Caco-2 (cell line): ENCODE measurements at regions not wholly inside any gene's neighbourhood (a gene's known extent, or its start where the extent isn't known, plus 50 kb on each side); places are given as distances from the start of the nearest gene placed in this dataset.

Experiments
- BruUV-seq: library from RNA; stranded (reverse); fragments of 400-500 nt; replicated peaks from 2 replicates; lab custom pipeline; 2021; lab: Mats Ljungman, UMichigan
- CTCF ChIA-PET: fragments of 300-600 bp; sonication (Branson Sonifier 250); formaldehyde crosslinking; loops from one replicate; lab custom pipeline; 2022; ENCODE audit warnings: antibody characterized with exemption; lab: Charles Lee
- POLR2A ChIA-PET: fragments of 300-600 bp; sonication (Branson Sonifier 250); formaldehyde crosslinking; loops from one replicate; lab custom pipeline; 2022; ENCODE audit warnings: antibody characterized with exemption; lab: Charles Lee
- DNase-seq, 2 experiments: peaks; one replicate each; pipeline versions ENCODE4 v3.0.0 to v3.0.0-alpha.2; 2020 to 2022
- H3K27me3 ChIP-seq: replicated peaks from 2 replicates; pipeline ENCODE4 v1.6.0; 2011; ENCODE audit warnings: low read length; ENCODE audit not compliant: control insufficient read depth, insufficient read depth
- H3K36me3 ChIP-seq: 2 replicates; pipeline ENCODE4 v1.5.1; 2011; ENCODE audit warnings: low read length; ENCODE audit not compliant: control insufficient read depth, insufficient read depth
- H3K4me1 ChIP-seq: fragments of 250-450 bp; sonication (Bioruptor Pico); 2 replicates; pipeline ENCODE4 v1.5.1; 2020; ENCODE audit warnings: mild to moderate bottlenecking
- H3K4me3 ChIP-seq: 2 replicates; pipeline ENCODE4 v1.5.1; 2011; ENCODE audit warnings: low read depth, mild to moderate bottlenecking, control low read depth, low read length
- H3K9me3 ChIP-seq: fragments of 250-450 bp; sonication (Bioruptor Pico); 2 replicates; pipeline ENCODE4 v1.5.1; 2020; ENCODE audit warnings: mild to moderate bottlenecking, moderate library complexity
- H3K27ac Mint-ChIP-seq: one replicate; pipeline ENCODE4 v1.8.0; 2022; ENCODE audit warnings: mixed read lengths; ENCODE audit not compliant: unreplicated experiment
- H3K27me3 Mint-ChIP-seq: one replicate; pipeline ENCODE4 v1.8.0; 2022; ENCODE audit warnings: mixed read lengths; ENCODE audit not compliant: insufficient read depth, unreplicated experiment
- H3K36me3 Mint-ChIP-seq: one replicate; pipeline ENCODE4 v1.8.0; 2022; ENCODE audit warnings: mild to moderate bottlenecking, mixed read lengths; ENCODE audit not compliant: insufficient read depth, unreplicated experiment
- H3K4me1 Mint-ChIP-seq: one replicate; pipeline ENCODE4 v1.8.0; 2022; ENCODE audit warnings: low read depth, mixed read lengths; ENCODE audit not compliant: unreplicated experiment
- H3K4me3 Mint-ChIP-seq: one replicate; pipeline ENCODE4 v1.8.0; 2022; ENCODE audit warnings: mild to moderate bottlenecking, moderate library complexity, mixed read lengths; ENCODE audit not compliant: unreplicated experiment
- H3K9me3 Mint-ChIP-seq: one replicate; pipeline ENCODE4 v1.8.0; 2022; ENCODE audit warnings: mixed read lengths; ENCODE audit not compliant: unreplicated experiment
- intact Hi-C: fragments of 100-400 bp; cut with micrococcal nuclease; formaldehyde crosslinking; loops from one replicate; pipeline ENCODE4 v1.10.0; 2022; ENCODE audit not compliant: unreplicated experiment
- TF ChIP-seq, protein P1 (sequence below), 2 experiments: fragments of 200-600 bp in 1 of 2; IDR thresholded peaks; 1 replicate in 1 of 2; 2 replicates in 1 of 2; pipeline versions ENCODE4 v1.5.1 to v1.8.0; 2011 to 2022; ENCODE audit warnings: antibody characterized with exemption in 1 of 2, control low read depth in 1 of 2, inconsistent platforms in 1 of 2, low read depth in 1 of 2, low read length in 1 of 2, mild to moderate bottlenecking in 1 of 2, moderate library complexity in 1 of 2; ENCODE audit not compliant: insufficient read depth in 1 of 2, severe bottlenecking in 1 of 2, unreplicated experiment in 1 of 2

- no peaks in the 10 kb centered on the region for H3K4me1 Mint-ChIP-seq
- H3K27ac Mint-ChIP-seq: no peak overlapping the region
- CTCF ChIA-PET: no interaction called here
- Histone ChIP-seq H3K9me3 (0 out of 2 replicates have a peak, but pooled peaks cover 3% of the 10 kb centered on the region), H3K4me1 (no peaks in the 10 kb centered on the region), H3K36me3 (no peaks in the 10 kb centered on the region), H3K4me3 (no peak overlapping the region), H3K27me3 (no peaks in the 10 kb centered on the region)
- BruUV-seq: no TSS peak
- intact Hi-C loops: no loop called here
- H3K36me3 Mint-ChIP-seq: no peaks in the 10 kb centered on the region
- POLR2A ChIA-PET: no interaction called here
- TF ChIP-seq, protein P1, sequence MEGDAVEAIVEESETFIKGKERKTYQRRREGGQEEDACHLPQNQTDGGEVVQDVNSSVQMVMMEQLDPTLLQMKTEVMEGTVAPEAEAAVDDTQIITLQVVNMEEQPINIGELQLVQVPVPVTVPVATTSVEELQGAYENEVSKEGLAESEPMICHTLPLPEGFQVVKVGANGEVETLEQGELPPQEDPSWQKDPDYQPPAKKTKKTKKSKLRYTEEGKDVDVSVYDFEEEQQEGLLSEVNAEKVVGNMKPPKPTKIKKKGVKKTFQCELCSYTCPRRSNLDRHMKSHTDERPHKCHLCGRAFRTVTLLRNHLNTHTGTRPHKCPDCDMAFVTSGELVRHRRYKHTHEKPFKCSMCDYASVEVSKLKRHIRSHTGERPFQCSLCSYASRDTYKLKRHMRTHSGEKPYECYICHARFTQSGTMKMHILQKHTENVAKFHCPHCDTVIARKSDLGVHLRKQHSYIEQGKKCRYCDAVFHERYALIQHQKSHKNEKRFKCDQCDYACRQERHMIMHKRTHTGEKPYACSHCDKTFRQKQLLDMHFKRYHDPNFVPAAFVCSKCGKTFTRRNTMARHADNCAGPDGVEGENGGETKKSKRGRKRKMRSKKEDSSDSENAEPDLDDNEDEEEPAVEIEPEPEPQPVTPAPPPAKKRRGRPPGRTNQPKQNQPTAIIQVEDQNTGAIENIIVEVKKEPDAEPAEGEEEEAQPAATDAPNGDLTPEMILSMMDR (IDR thresholded peaks at IDR 0.05; ENCODE audit: insufficient read depth in 1 of 2, low read depth in 1 of 2, low read length in 1 of 2, severe bottlenecking in 1 of 2, unreplicated experiment in 1 of 2): no peak
- no peak overlapping the region for H3K4me3 Mint-ChIP-seq
- no peaks in the 10 kb centered on the region for H3K9me3 Mint-ChIP-seq
- no peaks in the 10 kb centered on the region for H3K27me3 Mint-ChIP-seq
- DNase-seq: no peak
These were observed 211.9 kb downstream of the HAO1 start for GRCh38 chr20:7728338-7728737.

DNA sequence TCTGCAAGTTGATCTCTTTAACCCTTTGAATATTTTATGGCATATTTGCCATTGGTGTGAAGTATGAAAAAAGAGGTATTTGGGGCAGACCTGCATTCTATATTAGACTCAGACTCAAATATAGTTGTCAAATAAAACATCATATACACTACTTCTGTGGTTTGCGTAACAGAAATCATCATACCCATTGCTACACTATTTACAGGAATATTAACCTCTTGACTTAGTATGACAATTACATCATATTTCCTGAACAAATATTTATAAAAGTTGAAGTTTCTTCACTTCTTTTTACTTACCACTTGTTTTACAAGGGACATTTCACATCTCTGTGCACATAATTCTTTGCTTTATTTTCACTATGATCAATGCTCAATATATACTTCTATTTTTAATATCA is 206.0 kb downstream of the HAO1 start:
- no peaks in the 10 kb centered on the region for H3K4me1 Mint-ChIP-seq
- no peaks in the 10 kb centered on the region for H3K36me3 ChIP-seq
- intact Hi-C loops: no loop called here
- no peak overlapping the region for H3K4me3 Mint-ChIP-seq
- TF ChIP-seq, protein P1 (IDR thresholded peaks at IDR 0.05; ENCODE audit: insufficient read depth in 1 of 2, low read depth in 1 of 2, low read length in 1 of 2, severe bottlenecking in 1 of 2, unreplicated experiment in 1 of 2): no peak
- no TSS peak for BruUV-seq
- ChIA-PET POLR2A (no interaction called here), CTCF (no interaction called here)
- no peaks in the 10 kb centered on the region for H3K9me3 ChIP-seq
- no peak overlapping the region for H3K27ac Mint-ChIP-seq
- DNase-seq: no peak
- H3K9me3 Mint-ChIP-seq: no peaks in the 10 kb centered on the region
- H3K36me3 Mint-ChIP-seq: no peaks in the 10 kb centered on the region
- H3K27me3 Mint-ChIP-seq: no peaks in the 10 kb centered on the region
- H3K4me1 ChIP-seq: no peaks in the 10 kb centered on the region
- H3K4me3 ChIP-seq: no peak overlapping the region
- no peaks in the 10 kb centered on the region for H3K27me3 ChIP-seq

DNA sequence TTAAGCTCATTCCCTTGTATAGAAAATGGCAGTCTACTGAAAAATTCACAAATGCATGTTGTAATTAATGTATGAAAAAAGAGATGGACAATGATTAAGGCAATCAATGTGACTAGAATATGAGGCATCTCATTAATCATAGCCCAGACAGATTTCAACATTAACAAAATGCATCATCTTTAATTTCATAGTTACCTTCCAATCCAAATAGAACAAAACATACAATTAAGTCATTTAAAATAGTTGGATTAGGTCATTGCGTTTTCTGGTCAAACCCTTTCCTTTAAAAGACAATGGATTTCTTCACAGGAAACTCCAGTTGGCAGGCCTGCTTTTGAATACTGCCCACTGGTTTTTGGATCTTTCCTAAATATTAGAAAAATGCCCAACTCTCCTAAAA is 203.9 kb downstream of the HAO1 start:
- Mint-ChIP-seq H3K9me3 (no peaks in the 10 kb centered on the region), H3K27ac (no peak overlapping the region), H3K4me3 (no peak overlapping the region), H3K27me3 (no peaks in the 10 kb centered on the region), H3K36me3 (no peaks in the 10 kb centered on the region), H3K4me1 (no peaks in the 10 kb centered on the region)
- no TSS peak for BruUV-seq
- intact Hi-C loops: no loop called here
- Histone ChIP-seq H3K4me1 (no peaks in the 10 kb centered on the region), H3K27me3 (no peaks in the 10 kb centered on the region), H3K4me3 (no peak overlapping the region), H3K9me3 (no peaks in the 10 kb centered on the region), H3K36me3 (no peaks in the 10 kb centered on the region)
- ChIA-PET POLR2A (no interaction called here), CTCF (no interaction called here)
- DNase-seq: no peak
- TF ChIP-seq, protein P1 (IDR thresholded peaks at IDR 0.05; ENCODE audit: insufficient read depth in 1 of 2, low read depth in 1 of 2, low read length in 1 of 2, severe bottlenecking in 1 of 2, unreplicated experiment in 1 of 2): no peak
